SK-N-SH treated with all-trans-retinoic acid at 6 μM for 48 hours (cell line): ENCODE measurements at regions not wholly inside any gene's neighbourhood (a gene's known extent, or its start where the extent isn't known, plus 50 kb on each side); places are given as distances from the start of the nearest gene placed in this dataset.

ENCODE experiments used
- ATAC-seq: fragments of 200-7000 bp; cut with Tn5 transposase; 3 replicates; pipeline ENCODE4 v1.9.1; 2020; ENCODE audit warnings: mild to moderate bottlenecking, moderate library complexity
- ARNTL ChIP-seq: fragments of 450-650 bp; formaldehyde crosslinking; IDR thresholded peaks from 2 replicates; pipeline ENCODE4 v1.5.0; 2020; ENCODE audit warnings: low read depth, mild to moderate bottlenecking, moderate library complexity, borderline replicate concordance
- BACH2 ChIP-seq: fragments of 250-450 bp; sonication (Bioruptor Pico); IDR thresholded peaks from 2 replicates; pipeline ENCODE4 v1.9.0; 2021; ENCODE audit warnings: mild to moderate bottlenecking, borderline replicate concordance
- CSDC2 ChIP-seq: fragments of 250-450 bp; sonication (Bioruptor Pico); IDR thresholded peaks from 2 replicates; pipeline ENCODE4 v1.5.0; 2020; ENCODE audit warnings: mild to moderate bottlenecking, moderate library complexity
- GLIS3 ChIP-seq: fragments of 250-450 bp; sonication (Bioruptor Pico); IDR thresholded peaks from 2 replicates; pipeline ENCODE4 v1.5.0; 2020; ENCODE audit warnings: mild to moderate bottlenecking, moderate library complexity
- ISL1 ChIP-seq: fragments of 250-450 bp; sonication (Bioruptor Pico); IDR thresholded peaks from 2 replicates; pipeline ENCODE4 v2.1.2; 2022; ENCODE audit warnings: mild to moderate bottlenecking, moderate library complexity
- OSR1 ChIP-seq: fragments of 250-450 bp; sonication (Bioruptor Pico); IDR thresholded peaks from 2 replicates; pipeline ENCODE4 v1.8.0; 2022; ENCODE audit warnings: moderate library complexity, mild to moderate bottlenecking, inconsistent platforms
- PPARA ChIP-seq: fragments of 250-450 bp; sonication (Bioruptor Pico); IDR thresholded peaks from 2 replicates; pipeline ENCODE4 v1.5.0; 2020; ENCODE audit warnings: mild to moderate bottlenecking, borderline replicate concordance
- SNAI2 ChIP-seq: fragments of 250-450 bp; sonication (Bioruptor Pico); IDR thresholded peaks from 2 replicates; pipeline ENCODE4 v1.5.0; 2020; ENCODE audit warnings: mild to moderate bottlenecking, moderate library complexity
- TCF4 ChIP-seq: fragments of 250-450 bp; sonication (Bioruptor Pico); IDR thresholded peaks from 2 replicates; pipeline ENCODE4 v1.8.0; 2021; ENCODE audit warnings: mild to moderate bottlenecking, moderate library complexity, borderline replicate concordance
- TOX ChIP-seq: fragments of 250-450 bp; sonication (Bioruptor Pico); IDR thresholded peaks from 2 replicates; pipeline ENCODE4 v1.8.0; 2021; ENCODE audit warnings: mild to moderate bottlenecking, moderate library complexity, borderline replicate concordance
- ZFP3 ChIP-seq: fragments of 250-450 bp; sonication (Bioruptor Pico); IDR thresholded peaks from 2 replicates; pipeline ENCODE4 v1.5.0; 2020; ENCODE audit warnings: mild to moderate bottlenecking, moderate library complexity
- ZFP30 ChIP-seq: fragments of 450-650 bp; formaldehyde crosslinking; IDR thresholded peaks from 2 replicates; pipeline ENCODE4 v1.5.0; 2022; ENCODE audit warnings: mild to moderate bottlenecking, moderate library complexity
- ZNF565 ChIP-seq: fragments of 450-650 bp; formaldehyde crosslinking; conservative IDR thresholded peaks from 2 replicates; pipeline ENCODE4 v1.5.0; 2020; ENCODE audit warnings: low read depth, mild to moderate bottlenecking, moderate library complexity
- ZNF70 ChIP-seq: fragments of 450-650 bp; formaldehyde crosslinking; IDR thresholded peaks from 2 replicates; pipeline ENCODE4 v1.5.0; 2020; ENCODE audit warnings: mild to moderate bottlenecking, moderate library complexity
- ZNF8 ChIP-seq: fragments of 450-650 bp; formaldehyde crosslinking; IDR thresholded peaks from 2 replicates; pipeline ENCODE4 v1.5.0; 2020; ENCODE audit warnings: mild to moderate bottlenecking, moderate library complexity
- TF ChIP-seq, protein P1 (sequence below): fragments of 250-450 bp; sonication (Bioruptor Pico); IDR thresholded peaks from 2 replicates; pipeline ENCODE4 v1.5.1; 2020; ENCODE audit warnings: low read depth, mild to moderate bottlenecking, moderate library complexity
- TF ChIP-seq, protein P2 (sequence below): fragments of 250-450 bp; sonication (Bioruptor Pico); IDR thresholded peaks from 2 replicates; pipeline ENCODE4 v1.8.0; 2020; ENCODE audit warnings: mild to moderate bottlenecking, moderate library complexity, borderline replicate concordance
- TF ChIP-seq, protein P3 (sequence below): fragments of 250-450 bp; sonication (Bioruptor Pico); IDR thresholded peaks from 2 replicates; pipeline ENCODE4 v1.8.0; 2021; ENCODE audit warnings: low read depth, mild to moderate bottlenecking, moderate library complexity, borderline replicate concordance
- TF ChIP-seq, protein P4 (sequence below): fragments of 250-450 bp; sonication (Bioruptor Pico); IDR thresholded peaks from 2 replicates; pipeline ENCODE4 v1.5.1; 2021; ENCODE audit warnings: mild to moderate bottlenecking, moderate library complexity

DNA sequence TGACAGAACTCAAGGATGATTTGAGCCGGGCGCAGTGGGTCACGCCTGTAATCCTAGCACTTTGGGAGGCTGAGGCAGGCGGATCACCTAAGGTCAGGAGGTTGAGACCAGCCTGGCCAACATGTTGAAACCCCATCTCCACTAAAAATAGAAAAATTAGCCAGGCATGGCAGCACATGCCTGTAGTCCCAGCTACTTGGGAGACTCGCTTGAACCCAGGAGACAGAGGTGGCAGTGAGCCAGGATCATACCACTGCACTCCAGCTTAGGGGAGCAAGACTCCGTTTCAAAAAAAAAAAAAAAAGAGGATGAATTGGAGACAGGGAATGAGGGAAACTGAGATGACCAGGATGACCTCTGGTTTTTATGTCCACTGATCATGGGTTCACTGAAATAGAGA, 60.4 kb upstream of the CDIN1 start:
- no peak for TF ChIP-seq ARNTL (CRISPR knock-in tag)
- TF ChIP-seq ZFP30 (CRISPR knock-in tag), result no peak
- TF ChIP-seq SNAI2 (CRISPR knock-in tag), result no peak
- no peak for TF ChIP-seq ZFP3 (CRISPR knock-in tag)
- TF ChIP-seq TCF4 (CRISPR knock-in tag), result no peak
- TF ChIP-seq, protein P1, sequence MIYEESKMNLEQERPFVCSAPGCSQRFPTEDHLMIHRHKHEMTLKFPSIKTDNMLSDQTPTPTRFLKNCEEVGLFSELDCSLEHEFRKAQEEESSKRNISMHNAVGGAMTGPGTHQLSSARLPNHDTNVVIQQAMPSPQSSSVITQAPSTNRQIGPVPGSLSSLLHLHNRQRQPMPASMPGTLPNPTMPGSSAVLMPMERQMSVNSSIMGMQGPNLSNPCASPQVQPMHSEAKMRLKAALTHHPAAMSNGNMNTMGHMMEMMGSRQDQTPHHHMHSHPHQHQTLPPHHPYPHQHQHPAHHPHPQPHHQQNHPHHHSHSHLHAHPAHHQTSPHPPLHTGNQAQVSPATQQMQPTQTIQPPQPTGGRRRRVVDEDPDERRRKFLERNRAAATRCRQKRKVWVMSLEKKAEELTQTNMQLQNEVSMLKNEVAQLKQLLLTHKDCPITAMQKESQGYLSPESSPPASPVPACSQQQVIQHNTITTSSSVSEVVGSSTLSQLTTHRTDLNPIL (CRISPR knock-in tag), result no peak
- no peak for TF ChIP-seq ZNF565 (CRISPR knock-in tag)
- no peak for TF ChIP-seq CSDC2
- TF ChIP-seq, protein P2, sequence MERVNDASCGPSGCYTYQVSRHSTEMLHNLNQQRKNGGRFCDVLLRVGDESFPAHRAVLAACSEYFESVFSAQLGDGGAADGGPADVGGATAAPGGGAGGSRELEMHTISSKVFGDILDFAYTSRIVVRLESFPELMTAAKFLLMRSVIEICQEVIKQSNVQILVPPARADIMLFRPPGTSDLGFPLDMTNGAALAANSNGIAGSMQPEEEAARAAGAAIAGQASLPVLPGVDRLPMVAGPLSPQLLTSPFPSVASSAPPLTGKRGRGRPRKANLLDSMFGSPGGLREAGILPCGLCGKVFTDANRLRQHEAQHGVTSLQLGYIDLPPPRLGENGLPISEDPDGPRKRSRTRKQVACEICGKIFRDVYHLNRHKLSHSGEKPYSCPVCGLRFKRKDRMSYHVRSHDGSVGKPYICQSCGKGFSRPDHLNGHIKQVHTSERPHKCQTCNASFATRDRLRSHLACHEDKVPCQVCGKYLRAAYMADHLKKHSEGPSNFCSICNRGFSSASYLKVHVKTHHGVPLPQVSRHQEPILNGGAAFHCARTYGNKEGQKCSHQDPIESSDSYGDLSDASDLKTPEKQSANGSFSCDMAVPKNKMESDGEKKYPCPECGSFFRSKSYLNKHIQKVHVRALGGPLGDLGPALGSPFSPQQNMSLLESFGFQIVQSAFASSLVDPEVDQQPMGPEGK (CRISPR knock-in tag), result no peak
- no peak for TF ChIP-seq OSR1 (CRISPR knock-in tag)
- TF ChIP-seq ZNF8 (CRISPR knock-in tag), result no peak
- TF ChIP-seq, protein P3, sequence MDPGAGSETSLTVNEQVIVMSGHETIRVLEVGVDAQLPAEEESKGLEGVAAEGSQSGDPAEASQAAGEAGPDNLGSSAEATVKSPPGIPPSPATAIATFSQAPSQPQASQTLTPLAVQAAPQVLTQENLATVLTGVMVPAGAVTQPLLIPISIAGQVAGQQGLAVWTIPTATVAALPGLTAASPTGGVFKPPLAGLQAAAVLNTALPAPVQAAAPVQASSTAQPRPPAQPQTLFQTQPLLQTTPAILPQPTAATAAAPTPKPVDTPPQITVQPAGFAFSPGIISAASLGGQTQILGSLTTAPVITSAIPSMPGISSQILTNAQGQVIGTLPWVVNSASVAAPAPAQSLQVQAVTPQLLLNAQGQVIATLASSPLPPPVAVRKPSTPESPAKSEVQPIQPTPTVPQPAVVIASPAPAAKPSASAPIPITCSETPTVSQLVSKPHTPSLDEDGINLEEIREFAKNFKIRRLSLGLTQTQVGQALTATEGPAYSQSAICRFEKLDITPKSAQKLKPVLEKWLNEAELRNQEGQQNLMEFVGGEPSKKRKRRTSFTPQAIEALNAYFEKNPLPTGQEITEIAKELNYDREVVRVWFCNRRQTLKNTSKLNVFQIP (CRISPR knock-in tag), result no peak
- no peak for TF ChIP-seq GLIS3
- no peak for TF ChIP-seq ISL1
- no peak for ATAC-seq

DNA sequence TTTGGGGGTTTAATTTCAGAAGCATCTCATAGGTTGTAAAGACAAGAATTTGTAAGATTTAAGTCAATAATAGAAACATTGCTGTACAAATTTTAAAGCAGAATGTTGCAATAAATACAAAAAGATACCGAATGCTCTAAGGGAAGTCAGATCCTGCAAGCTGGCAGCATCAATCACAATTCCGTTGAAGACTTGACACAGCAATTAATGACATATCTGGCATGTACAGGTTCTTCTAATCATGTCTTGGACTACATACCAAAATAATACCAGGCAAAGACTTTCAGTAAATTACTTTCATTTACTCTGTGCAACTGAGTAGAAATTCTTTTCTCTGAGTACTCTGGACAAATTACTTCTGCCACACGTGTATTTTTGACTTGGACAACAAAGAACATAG, 54.0 kb upstream of the CDIN1 start:
- no peak for ATAC-seq
- TF ChIP-seq ZNF70 (CRISPR knock-in tag) (no peak), OSR1 (CRISPR knock-in tag) (no peak), BACH2 (no peak), GLIS3 (no peak), TOX (no peak), PPARA (CRISPR knock-in tag) (no peak), CSDC2 (no peak), ZNF8 (CRISPR knock-in tag) (no peak)
- TF ChIP-seq, protein P4, sequence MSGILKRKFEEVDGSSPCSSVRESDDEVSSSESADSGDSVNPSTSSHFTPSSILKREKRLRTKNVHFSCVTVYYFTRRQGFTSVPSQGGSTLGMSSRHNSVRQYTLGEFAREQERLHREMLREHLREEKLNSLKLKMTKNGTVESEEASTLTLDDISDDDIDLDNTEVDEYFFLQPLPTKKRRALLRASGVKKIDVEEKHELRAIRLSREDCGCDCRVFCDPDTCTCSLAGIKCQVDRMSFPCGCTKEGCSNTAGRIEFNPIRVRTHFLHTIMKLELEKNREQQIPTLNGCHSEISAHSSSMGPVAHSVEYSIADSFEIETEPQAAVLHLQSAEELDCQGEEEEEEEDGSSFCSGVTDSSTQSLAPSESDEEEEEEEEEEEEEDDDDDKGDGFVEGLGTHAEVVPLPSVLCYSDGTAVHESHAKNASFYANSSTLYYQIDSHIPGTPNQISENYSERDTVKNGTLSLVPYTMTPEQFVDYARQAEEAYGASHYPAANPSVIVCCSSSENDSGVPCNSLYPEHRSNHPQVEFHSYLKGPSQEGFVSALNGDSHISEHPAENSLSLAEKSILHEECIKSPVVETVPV (CRISPR knock-in tag), result no peak
- TF ChIP-seq, protein P3 (CRISPR knock-in tag), result no peak

DNA sequence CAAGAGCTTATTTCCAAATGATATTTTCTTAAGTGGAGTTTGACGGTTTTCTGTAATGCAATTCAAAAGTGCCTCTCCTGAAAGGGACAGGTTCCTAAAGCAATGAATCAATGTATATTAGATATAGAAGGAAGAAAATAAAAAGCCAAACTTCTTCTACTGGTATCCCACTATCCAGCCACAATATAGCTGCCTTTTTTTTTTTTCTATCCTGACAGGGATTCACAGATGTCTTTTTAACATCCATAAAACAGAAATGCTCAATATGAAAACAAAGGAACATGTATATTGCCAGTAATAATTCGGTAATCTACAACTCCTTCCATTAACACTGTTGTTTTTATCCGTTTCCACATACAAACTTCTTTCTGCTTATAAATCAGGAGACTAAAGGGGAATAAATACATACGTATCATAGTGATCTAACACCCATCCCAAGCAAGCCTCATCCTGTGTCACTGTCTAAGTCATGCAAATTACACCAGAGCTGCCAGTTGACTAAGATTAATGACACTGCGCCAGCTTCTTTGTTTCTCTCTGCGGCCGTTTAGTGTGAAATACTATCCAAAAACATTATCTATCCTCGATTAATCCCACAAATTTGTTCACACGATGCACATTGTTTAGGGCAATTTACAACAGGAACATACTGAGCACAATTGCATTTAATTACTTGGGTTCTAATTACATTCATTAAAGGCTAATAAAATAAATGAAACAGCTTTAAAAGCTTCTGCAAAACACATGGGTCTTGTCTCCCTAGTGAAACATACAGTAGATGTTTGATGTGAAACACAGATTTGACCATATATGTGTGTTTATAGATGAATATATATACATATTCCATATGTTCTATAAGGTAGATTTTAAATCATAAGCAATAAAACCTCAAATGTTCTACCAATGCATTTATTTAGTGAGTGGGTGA, 51.9 kb upstream of the CDIN1 start:
- peak; percentile 94 for TF ChIP-seq TCF4 (CRISPR knock-in tag)
- no peak for TF ChIP-seq PPARA (CRISPR knock-in tag)
- TF ChIP-seq ZNF8 (CRISPR knock-in tag), result 0 out of 2 replicates have a peak, but pooled peaks have one; percentile 14
- no peak for TF ChIP-seq ARNTL (CRISPR knock-in tag)
- no peak for TF ChIP-seq CSDC2
- TF ChIP-seq ZFP3 (CRISPR knock-in tag), result no peak
- TF ChIP-seq, protein P3 (CRISPR knock-in tag), result no peak
- TF ChIP-seq, all 23 proteins: peak for 2
- ATAC-seq, result no peak
